DOHH2 (cell line): ENCODE measurements at regions not wholly inside any gene's neighbourhood (a gene's known extent, or its start where the extent isn't known, plus 50 kb on each side); places are given as distances from the start of the nearest gene placed in this dataset.

Source experiments
- CTCF ChIP-seq: fragments of 200-600 bp; sonication (generic); IDR thresholded peaks from one replicate; pipeline ENCODE4 v1.5.1; 2014; ENCODE audit warnings: antibody characterized with exemption, mild to moderate bottlenecking, low read depth, low read length; ENCODE audit not compliant: poor library complexity, severe bottlenecking
- EZH2phosphoT487 ChIP-seq: fragments of 200-600 bp; sonication (generic); IDR thresholded peaks from 2 replicates; pipeline ENCODE4 v1.6.1; 2017; ENCODE audit warnings: borderline replicate concordance, mild to moderate bottlenecking, antibody characterized with exemption, low read length, moderate library complexity, mixed read lengths

GRCh38 chr18:63042351-63042750 lies 277.2 kb downstream of the BCL2 start:
- TF ChIP-seq CTCF (no peak), EZH2phosphoT487 (no peak)
